ENCODE measurements at regions not wholly inside any gene's neighbourhood (a gene's known extent, or its start where the extent isn't known, plus 50 kb on each side); places are given as distances from the start of the nearest gene placed in this dataset.

DNA sequence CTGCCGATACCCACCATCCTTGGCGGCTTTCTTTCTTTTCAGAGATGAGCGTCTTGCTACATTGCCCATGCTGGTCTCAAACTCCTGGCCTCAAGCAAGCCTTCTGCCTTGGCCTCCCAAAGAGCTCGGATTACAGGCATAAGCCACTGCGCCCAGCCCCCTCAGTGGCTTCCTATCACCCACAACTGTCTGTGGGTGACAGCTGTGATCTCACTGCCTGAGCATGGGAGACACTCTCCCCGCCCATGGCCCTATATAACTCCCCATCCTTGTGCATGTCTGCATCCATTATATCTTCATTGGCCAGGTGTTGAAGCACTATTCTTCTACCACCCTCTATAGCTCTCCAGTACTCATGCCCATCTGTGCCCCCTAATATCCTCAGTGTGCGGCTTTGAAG lies 76.2 kb downstream of the PTPRS start:
- Histone ChIP-seq H3K9ac (ENCODE audit: extremely low read depth, low read length, poor library complexity, severe bottlenecking) (no peak overlapping the region), H3K4me3 (ENCODE audit: low read length) (no peak overlapping the region), H3K36me3 (ENCODE audit: control insufficient read depth, insufficient read depth, low read length) (peaks cover 45% of the 10 kb centered on the region), H3K9me3 (ENCODE audit: control insufficient read depth, low read length) (no peaks in the 10 kb centered on the region), H3K27me3 (ENCODE audit: control insufficient read depth, insufficient read depth, low read length, poor library complexity, severe bottlenecking) (no peaks in the 10 kb centered on the region), H3K4me1 (ENCODE audit: control insufficient read depth, insufficient read depth, low read length) (no peaks in the 10 kb centered on the region), H3K27ac (ENCODE audit: low read depth, low read length) (no peak overlapping the region)
- WGBS, 2 experiments (ENCODE audit: insufficient coverage in 1 of 2, insufficient read length in 1 of 2) = 92 to 98% methylated on average over 6 to 7 of the region's 7 CpGs
- H3K9me3 Mint-ChIP-seq = no peaks in the 10 kb centered on the region
- peaks cover 57% of the 10 kb centered on the region for H3K36me3 Mint-ChIP-seq (ENCODE audit: low read depth)
- H3K27ac Mint-ChIP-seq = no peak overlapping the region
- TF ChIP-seq, protein P1, sequence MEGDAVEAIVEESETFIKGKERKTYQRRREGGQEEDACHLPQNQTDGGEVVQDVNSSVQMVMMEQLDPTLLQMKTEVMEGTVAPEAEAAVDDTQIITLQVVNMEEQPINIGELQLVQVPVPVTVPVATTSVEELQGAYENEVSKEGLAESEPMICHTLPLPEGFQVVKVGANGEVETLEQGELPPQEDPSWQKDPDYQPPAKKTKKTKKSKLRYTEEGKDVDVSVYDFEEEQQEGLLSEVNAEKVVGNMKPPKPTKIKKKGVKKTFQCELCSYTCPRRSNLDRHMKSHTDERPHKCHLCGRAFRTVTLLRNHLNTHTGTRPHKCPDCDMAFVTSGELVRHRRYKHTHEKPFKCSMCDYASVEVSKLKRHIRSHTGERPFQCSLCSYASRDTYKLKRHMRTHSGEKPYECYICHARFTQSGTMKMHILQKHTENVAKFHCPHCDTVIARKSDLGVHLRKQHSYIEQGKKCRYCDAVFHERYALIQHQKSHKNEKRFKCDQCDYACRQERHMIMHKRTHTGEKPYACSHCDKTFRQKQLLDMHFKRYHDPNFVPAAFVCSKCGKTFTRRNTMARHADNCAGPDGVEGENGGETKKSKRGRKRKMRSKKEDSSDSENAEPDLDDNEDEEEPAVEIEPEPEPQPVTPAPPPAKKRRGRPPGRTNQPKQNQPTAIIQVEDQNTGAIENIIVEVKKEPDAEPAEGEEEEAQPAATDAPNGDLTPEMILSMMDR (conservative IDR thresholded peaks at IDR 0.05) = no peak
- H3K4me3 Mint-ChIP-seq = no peak overlapping the region
- H3K27me3 Mint-ChIP-seq (ENCODE audit: insufficient read depth) = no peaks in the 10 kb centered on the region
- no peaks in the 10 kb centered on the region for H3K4me1 Mint-ChIP-seq
- DNase-seq = no peak

DNA sequence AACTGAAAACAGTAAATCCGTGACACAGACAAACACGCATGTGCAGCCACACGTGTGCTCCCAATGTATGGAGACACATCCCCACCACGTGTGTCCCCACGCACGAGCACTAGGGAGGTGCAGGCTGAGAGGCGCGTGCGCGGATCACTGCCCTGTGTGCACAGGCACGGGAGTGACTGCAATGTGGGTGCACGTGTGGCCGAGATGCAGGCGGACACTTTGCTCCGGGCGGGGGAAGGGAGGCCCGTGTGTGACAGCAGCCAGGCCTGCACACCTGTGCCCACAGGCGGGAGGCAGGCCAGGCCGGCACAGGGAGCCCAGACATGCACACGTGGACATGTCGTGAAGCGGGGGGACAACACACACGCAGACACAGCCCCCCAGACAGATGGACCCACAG lies 77.0 kb downstream of the PTPRS start:
- H3K9me3 Mint-ChIP-seq = no peaks in the 10 kb centered on the region
- Histone ChIP-seq H3K36me3 (ENCODE audit: control insufficient read depth, insufficient read depth, low read length) (peaks cover 49% of the 10 kb centered on the region), H3K27me3 (ENCODE audit: control insufficient read depth, insufficient read depth, low read length, poor library complexity, severe bottlenecking) (no peaks in the 10 kb centered on the region), H3K9me3 (ENCODE audit: control insufficient read depth, low read length) (no peaks in the 10 kb centered on the region), H3K9ac (ENCODE audit: extremely low read depth, low read length, poor library complexity, severe bottlenecking) (no peak overlapping the region), H3K27ac (ENCODE audit: low read depth, low read length) (no peak overlapping the region), H3K4me1 (ENCODE audit: control insufficient read depth, insufficient read depth, low read length) (no peaks in the 10 kb centered on the region), H3K4me3 (ENCODE audit: low read length) (no peak overlapping the region)
- no peaks in the 10 kb centered on the region for H3K4me1 Mint-ChIP-seq
- 92 to 94% methylated on average over 15 to 23 of the region's 23 CpGs for WGBS, 2 experiments (ENCODE audit: insufficient coverage in 1 of 2, insufficient read length in 1 of 2)
- TF ChIP-seq, protein P1 (conservative IDR thresholded peaks at IDR 0.05) = no peak
- H3K27me3 Mint-ChIP-seq (ENCODE audit: insufficient read depth) = no peaks in the 10 kb centered on the region
- peaks cover 64% of the 10 kb centered on the region for H3K36me3 Mint-ChIP-seq (ENCODE audit: low read depth)
- H3K4me3 Mint-ChIP-seq = no peak overlapping the region
- H3K27ac Mint-ChIP-seq = peak overlapping the region; percentile 13
- no peak for DNase-seq

DNA sequence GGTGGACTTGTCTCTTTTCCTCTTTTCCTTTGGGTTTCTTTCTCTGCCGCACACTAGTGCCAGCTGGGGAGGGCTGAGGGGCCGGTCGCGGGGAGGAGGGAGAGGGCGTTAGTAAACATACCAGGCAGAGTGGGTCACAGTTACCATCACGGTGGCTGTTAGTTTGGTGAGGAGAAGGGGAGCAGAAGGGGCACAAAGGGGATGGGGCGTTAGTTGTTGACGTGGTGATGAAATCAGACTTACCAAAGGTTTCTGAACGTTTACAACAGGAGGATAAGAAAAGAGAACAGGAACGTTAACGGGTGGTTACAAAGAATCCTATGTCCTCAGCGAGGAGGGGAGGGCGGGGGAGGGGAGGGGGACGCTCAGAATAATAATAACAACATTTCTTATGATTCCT lies 77.9 kb downstream of the PTPRS start:
- H3K9ac ChIP-seq (ENCODE audit: extremely low read depth, low read length, poor library complexity, severe bottlenecking) = no peak overlapping the region
- 93 to 100% methylated on average over 1 to 11 of the region's 14 CpGs for WGBS, 2 experiments (ENCODE audit: insufficient coverage in 1 of 2, insufficient read length in 1 of 2)
- Mint-ChIP-seq H3K4me1 (no peaks in the 10 kb centered on the region), H3K36me3 (ENCODE audit: low read depth) (peaks cover 68% of the 10 kb centered on the region), H3K27ac (no peak overlapping the region), H3K27me3 (ENCODE audit: insufficient read depth) (no peaks in the 10 kb centered on the region), H3K9me3 (no peaks in the 10 kb centered on the region), H3K4me3 (no peak overlapping the region)
- H3K36me3 ChIP-seq (ENCODE audit: control insufficient read depth, insufficient read depth, low read length) = peaks cover 58% of the 10 kb centered on the region
- H3K9me3 ChIP-seq (ENCODE audit: control insufficient read depth, low read length) = no peaks in the 10 kb centered on the region
- H3K4me3 ChIP-seq (ENCODE audit: low read length) = no peak overlapping the region
- H3K4me1 ChIP-seq (ENCODE audit: control insufficient read depth, insufficient read depth, low read length) = no peaks in the 10 kb centered on the region
- no peak overlapping the region for H3K27ac ChIP-seq (ENCODE audit: low read depth, low read length)
- TF ChIP-seq, protein P1 (conservative IDR thresholded peaks at IDR 0.05) = no peak
- DNase-seq = no peak
- no peaks in the 10 kb centered on the region for H3K27me3 ChIP-seq (ENCODE audit: control insufficient read depth, insufficient read depth, low read length, poor library complexity, severe bottlenecking)
